ENCODE measurements at regions not wholly inside any gene's neighbourhood (a gene's known extent, or its start where the extent isn't known, plus 50 kb on each side); places are given as distances from the start of the nearest gene placed in this dataset.

DNA sequence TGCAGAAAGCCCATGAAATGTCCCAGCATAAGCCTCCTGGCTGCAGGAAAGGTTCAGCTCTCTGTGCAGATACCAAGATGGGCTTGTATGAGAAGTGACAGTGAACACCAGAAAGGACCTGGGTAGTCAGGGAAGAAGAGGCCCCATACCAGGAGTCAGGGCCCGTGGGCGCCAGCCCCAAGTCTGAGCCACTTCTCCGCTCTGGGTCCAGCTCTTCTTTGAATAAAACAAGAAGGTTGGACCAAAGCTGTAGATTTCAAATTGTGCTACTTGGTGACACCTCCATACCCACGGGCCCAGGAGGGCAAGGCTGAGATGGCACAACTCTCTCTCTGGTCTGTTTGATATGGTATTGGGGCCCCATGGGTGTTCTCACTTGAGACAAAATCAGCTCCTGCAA lies 261.5 kb downstream of the UACA start:
- no peak overlapping the region for H2BK15ac ChIP-seq (ENCODE audit: low read length)
- no peak overlapping the region for H3K4ac ChIP-seq (replicated peaks; ENCODE audit: insufficient read length, low read depth, low read length)
- H4K91ac ChIP-seq (replicated peaks; ENCODE audit: insufficient read length, low read length) = no peak overlapping the region
- H4K20me1 ChIP-seq (replicated peaks in 1 of 2; ENCODE audit: control insufficient read depth in 1 of 2, insufficient read depth in 2 of 2, low read length in 2 of 2) = no peaks in the 10 kb centered on the region
- no peaks in the 10 kb centered on the region for H3K36me3 ChIP-seq (ENCODE audit: control insufficient read depth in 2 of 4, insufficient read depth in 4 of 4, low read length in 3 of 4)
- H4K8ac ChIP-seq (ENCODE audit: extremely low read depth, insufficient read depth, low read length) = no peak overlapping the region
- no peak for FAIRE-seq
- H3K56ac ChIP-seq (replicated peaks; ENCODE audit: insufficient read length, low read depth, low read length) = no peak overlapping the region
- H3K9ac ChIP-seq (replicated peaks in 1 of 4; ENCODE audit: extremely low read depth in 1 of 4, low read depth in 3 of 4, low read length in 3 of 4) = no peak overlapping the region
- POLR2A ChIA-PET (ENCODE audit: partially characterized antibody) = no interaction called here
- H4K5ac ChIP-seq (ENCODE audit: insufficient read length, low read depth, low read length) = no peak overlapping the region
- H3K23ac ChIP-seq (ENCODE audit: insufficient read length) = no peak overlapping the region
- H3K27ac ChIP-seq (ENCODE audit: low read depth, low read length) = no peak overlapping the region
- H2BK20ac ChIP-seq (ENCODE audit: low read length) = no peak overlapping the region
- no peaks in the 10 kb centered on the region for H3K27me3 ChIP-seq (replicated peaks in 1 of 4; ENCODE audit: control insufficient read depth in 3 of 4, extremely low read depth in 1 of 4, insufficient read depth in 3 of 4, low read length in 3 of 4)
- H3K18ac ChIP-seq (ENCODE audit: extremely low read depth, low read length) = no peak overlapping the region
- no peak overlapping the region for H2BK12ac ChIP-seq (ENCODE audit: low read depth, low read length)
- peaks cover 9 to 23% (median 16%) of the 10 kb centered on the region in 4 experiments for H3K4me1 ChIP-seq (replicated peaks in 1 of 4; ENCODE audit: control insufficient read depth in 3 of 4, insufficient read depth in 4 of 4, low read length in 3 of 4)
- CTCF ChIA-PET (ENCODE audit: partially characterized antibody) = interaction anchor here (1.5 to 1.7 kb wide), 2 partner anchors 9 to 11 kb away, joined by 5 to 6 read pairs; no protein-coding TSS in a partner anchor
- no peak overlapping the region for H2AK5ac ChIP-seq (ENCODE audit: low read depth, low read length)
- H3K79me1 ChIP-seq (ENCODE audit: low read depth, low read length) = no peaks in the 10 kb centered on the region
- no peak overlapping the region for H3K4me2 ChIP-seq (ENCODE audit: insufficient read depth in 1 of 2, low read depth in 2 of 2, low read length in 2 of 2)
- H3K23me2 ChIP-seq (ENCODE audit: low read depth, low read length) = no peaks in the 10 kb centered on the region
- H3K4me3 ChIP-seq (ENCODE audit: extremely low read depth in 1 of 4, insufficient read depth in 2 of 4, low read depth in 3 of 4, low read length in 4 of 4) = no peak overlapping the region
- no peak overlapping the region for H2AFZ ChIP-seq (ENCODE audit: low read length)
- no peak overlapping the region for H2BK120ac ChIP-seq (replicated peaks; ENCODE audit: low read depth, low read length)
- no peak overlapping the region for H2BK5ac ChIP-seq (ENCODE audit: low read depth, low read length)
- no peaks in the 10 kb centered on the region for H3K79me2 ChIP-seq (ENCODE audit: control insufficient read depth in 1 of 2, insufficient read depth in 2 of 2, low read length in 2 of 2)
- no peak for DNase-seq (ENCODE audit: low read depth in 1 of 2, low spot score in 2 of 2)
- WGBS, 2 experiments (ENCODE audit: extremely low coverage in 1 of 2, insufficient coverage in 1 of 2, insufficient read length in 1 of 2, insufficient replicate concordance in 2 of 2, low coverage in 1 of 2, low lambda C conversion rate in 2 of 2, missing lambda C conversion rate in 1 of 2) = 94% methylated on average over 4 of the region's 4 CpGs; no CpG with 5 or more reads in 1 of the 2 experiments
- no peaks in the 10 kb centered on the region for H3K9me3 ChIP-seq (ENCODE audit: insufficient read depth in 2 of 2, low read depth in 1 of 2, low read length in 1 of 2)
- H3K14ac ChIP-seq (ENCODE audit: insufficient read length) = no peak overlapping the region
- TF ChIP-seq CEBPB (IDR thresholded peaks at IDR 0.05; ENCODE audit: low read depth, low read length) (no peak), SP4 (IDR thresholded peaks at IDR 0.05; ENCODE audit: low read length) (no peak), EZH2 (IDR thresholded peaks at IDR 0.05; ENCODE audit: low read depth, low read length, severe bottlenecking) (no peak), KDM1A (IDR thresholded peaks at IDR 0.05; ENCODE audit: borderline replicate concordance, low read length) (no peak), TAF1 (IDR thresholded peaks at IDR 0.05; ENCODE audit: low read depth, low read length) (no peak), RBBP5 (IDR thresholded peaks at IDR 0.05; ENCODE audit: borderline replicate concordance, low read depth, low read length) (no peak), TBP (IDR thresholded peaks at IDR 0.05; ENCODE audit: low read depth, low read length) (no peak), NRF1 (IDR thresholded peaks at IDR 0.05; ENCODE audit: low read depth, low read length) (no peak), MAFK (IDR thresholded peaks at IDR 0.05; ENCODE audit: low read depth, low read length) (no peak), POLR2AphosphoS5 (IDR thresholded peaks at IDR 0.05; ENCODE audit: low read depth, low read length) (no peak), RXRA (IDR thresholded peaks at IDR 0.05; ENCODE audit: insufficient read depth, low read depth, low read length) (no peak), SIX5 (IDR thresholded peaks at IDR 0.05; ENCODE audit: low read depth, low read length) (no peak), TCF12 (IDR thresholded peaks at IDR 0.05; ENCODE audit: low read depth, low read length) (no peak), SP2 (IDR thresholded peaks at IDR 0.05; ENCODE audit: low read length) (no peak), SUZ12 (IDR thresholded peaks at IDR 0.05; ENCODE audit: low read length) (no peak)
- TF ChIP-seq, protein P1, sequence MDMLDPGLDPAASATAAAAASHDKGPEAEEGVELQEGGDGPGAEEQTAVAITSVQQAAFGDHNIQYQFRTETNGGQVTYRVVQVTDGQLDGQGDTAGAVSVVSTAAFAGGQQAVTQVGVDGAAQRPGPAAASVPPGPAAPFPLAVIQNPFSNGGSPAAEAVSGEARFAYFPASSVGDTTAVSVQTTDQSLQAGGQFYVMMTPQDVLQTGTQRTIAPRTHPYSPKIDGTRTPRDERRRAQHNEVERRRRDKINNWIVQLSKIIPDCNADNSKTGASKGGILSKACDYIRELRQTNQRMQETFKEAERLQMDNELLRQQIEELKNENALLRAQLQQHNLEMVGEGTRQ (IDR thresholded peaks at IDR 0.05; ENCODE audit: low read length) = no peak

All from H1 (cell line).